LNCAP (cell line): ENCODE measurements at regions not wholly inside any gene's neighbourhood (a gene's known extent, or its start where the extent isn't known, plus 50 kb on each side); places are given as distances from the start of the nearest gene placed in this dataset.

Experiments
- CTCF ChIP-seq: fragments of 450-650 bp; IDR thresholded peaks from 2 replicates; pipeline ENCODE4 v1.5.1; 2017; ENCODE audit warnings: mild to moderate bottlenecking

GRCh38 chr6:154611241-154611640 is 100.8 kb upstream of the CNKSR3 start:
- no peak for TF ChIP-seq CTCF

DNA sequence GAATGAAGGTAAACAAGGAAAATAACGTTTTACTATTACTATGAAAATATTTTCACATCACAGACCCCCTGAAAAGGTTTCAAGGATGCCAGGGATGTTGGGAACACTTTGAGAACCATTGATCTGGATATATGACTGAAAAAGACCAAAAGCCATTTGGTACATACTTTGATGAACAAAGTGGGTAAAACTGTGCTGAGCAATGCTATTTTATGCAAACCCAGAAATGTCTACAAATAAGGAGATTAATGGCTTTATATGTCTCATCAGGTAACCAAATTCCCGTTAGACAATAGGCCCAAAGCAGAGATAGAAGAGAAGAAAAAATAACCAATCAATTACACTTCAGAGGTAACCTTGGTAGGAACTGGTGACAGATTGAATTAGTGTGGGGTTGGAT is 101.4 kb upstream of the CNKSR3 start:
- TF ChIP-seq CTCF, result no peak

GRCh38 chr6:154613137-154613676 is 102.7 kb upstream of the CNKSR3 start:
- TF ChIP-seq CTCF, result no peak

DNA sequence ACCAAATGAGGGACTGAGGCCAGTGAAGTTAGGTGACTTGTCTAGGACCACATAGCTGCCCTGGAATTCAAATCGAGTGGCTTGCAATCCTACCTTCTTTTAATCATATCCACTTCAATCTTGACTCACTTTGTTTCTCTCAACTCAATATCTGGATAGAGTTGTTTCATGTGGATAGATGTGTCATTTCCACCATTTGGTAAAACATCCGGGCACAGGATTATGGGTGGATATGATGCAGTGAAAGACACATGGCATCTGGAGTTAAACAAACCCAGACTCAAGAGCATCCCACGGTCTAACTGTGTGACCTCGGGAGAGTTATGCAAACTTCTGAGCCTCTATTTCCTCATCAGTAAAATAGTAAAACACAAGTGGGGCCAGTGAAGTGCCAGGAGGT is 103.6 kb upstream of the CNKSR3 start:
- TF ChIP-seq CTCF, result no peak

DNA sequence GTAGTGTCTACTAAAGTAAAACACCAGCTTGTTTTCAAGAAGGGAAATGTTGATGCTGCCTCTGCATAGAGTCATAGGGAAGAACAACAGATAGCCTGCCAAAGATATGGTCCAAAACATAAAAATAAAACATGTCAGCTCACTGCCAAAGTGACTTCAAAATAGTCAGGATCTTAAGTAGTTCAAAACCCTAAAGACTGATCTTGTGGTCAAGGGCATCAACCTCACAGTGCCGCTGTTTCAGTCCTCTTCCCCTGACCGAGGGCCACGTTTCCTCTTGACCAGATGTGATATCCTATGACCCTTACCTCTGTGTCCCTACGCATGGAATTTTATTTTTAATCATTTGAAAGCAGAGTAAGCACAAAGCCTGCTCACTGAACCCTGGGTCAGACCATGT is 104.2 kb upstream of the CNKSR3 start:
- no peak for TF ChIP-seq CTCF

DNA sequence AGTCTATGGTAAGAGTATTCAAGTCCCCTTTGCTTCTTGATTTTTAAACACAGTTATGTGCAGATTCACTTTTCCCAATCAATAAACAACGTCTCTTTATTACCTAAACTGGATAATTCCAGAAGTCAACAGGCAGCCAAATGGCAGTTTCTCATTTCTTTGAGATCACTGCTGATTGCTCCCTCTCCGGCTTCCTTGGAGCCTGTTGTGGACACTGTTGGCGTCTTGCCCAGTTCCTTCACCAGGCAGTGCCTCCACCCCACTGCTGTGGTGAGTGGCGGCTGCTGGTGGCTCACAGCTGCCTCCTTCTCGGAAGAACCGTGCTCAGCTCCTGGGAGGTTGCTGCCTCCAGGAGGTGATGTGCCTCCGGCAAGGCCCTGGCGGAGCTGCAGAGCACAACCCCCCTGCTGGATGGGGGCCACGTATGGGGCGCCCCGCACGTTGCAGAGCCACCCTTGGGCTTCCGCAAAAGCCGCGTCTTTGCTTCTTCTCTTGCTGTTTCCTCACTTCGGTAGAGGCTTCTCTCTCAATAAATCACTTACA is 105.1 kb upstream of the CNKSR3 start:
- no peak for TF ChIP-seq CTCF

DNA sequence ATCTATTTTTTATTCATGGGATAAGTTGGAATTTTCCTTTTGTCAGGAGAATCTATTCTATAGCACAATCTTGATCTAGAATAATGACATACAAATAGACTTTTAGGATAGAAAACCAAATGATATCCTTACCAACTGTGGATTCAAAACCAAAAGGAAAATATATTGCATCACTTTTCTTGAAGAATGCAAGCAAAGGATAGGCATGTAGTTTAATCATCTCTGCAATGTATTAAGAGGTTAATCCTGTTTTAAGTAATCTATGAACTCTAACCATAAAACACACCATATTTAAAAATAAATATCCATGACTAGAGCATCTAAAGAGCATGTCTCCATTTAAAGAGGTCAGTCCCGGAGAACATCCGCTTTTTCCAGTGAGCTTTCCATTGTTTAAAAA is 106.7 kb upstream of the CNKSR3 start:
- TF ChIP-seq CTCF, result no peak

GRCh38 chr6:154619146-154619545 is 108.7 kb upstream of the CNKSR3 start:
- TF ChIP-seq CTCF, result no peak
